Ascending aorta (tissue), 2 donors: ENCODE measurements at regions not wholly inside any gene's neighbourhood (a gene's known extent, or its start where the extent isn't known, plus 50 kb on each side); places are given as distances from the start of the nearest gene placed in this dataset.

Source experiments
- DNase-seq, 2 donors: peaks; one replicate each; pipeline ENCODE4 v3.0.0-alpha.2; 2019; ENCODE audit warnings: low spot score in 2 of 2
- H3K27ac ChIP-seq, 2 donors: fragments of 200-600 bp; sonication (generic); one replicate each; pipeline ENCODE4 v1.5.1; 2016 to 2017; ENCODE audit warnings: mild to moderate bottlenecking in 1 of 2
- H3K27me3 ChIP-seq: fragments of 200-600 bp; sonication (generic); one replicate; pipeline ENCODE4 v1.5.1; 2017
- H3K36me3 ChIP-seq, 2 donors: fragments of 200-600 bp; sonication (generic); one replicate each; pipeline ENCODE4 v1.5.1; 2016
- H3K4me1 ChIP-seq, 2 donors: fragments of 200-600 bp; sonication (generic); one replicate each; pipeline ENCODE4 v1.5.1; 2016 to 2017; ENCODE audit warnings: mild to moderate bottlenecking in 1 of 2
- H3K4me3 ChIP-seq, 2 donors: fragments of 200-600 bp; sonication (generic); one replicate each; pipeline ENCODE4 v1.5.1; 2016 to 2017; ENCODE audit warnings: mild to moderate bottlenecking in 1 of 2
- H3K9me3 ChIP-seq, 2 donors: fragments of 200-600 bp; sonication (generic); one replicate each; pipeline ENCODE4 v1.5.1; 2016
- CTCF ChIP-seq, 3 experiments: fragments of 200-600 bp in 2 of 3; fragments of 450-650 bp in 1 of 3; sonication (generic) in 2 of 3; IDR thresholded peaks; one replicate each; pipeline ENCODE4 v1.5.1; 2016 to 2019; ENCODE audit warnings: antibody characterized with exemption in 3 of 3, mild to moderate bottlenecking in 1 of 3, moderate library complexity in 1 of 3
- intact Hi-C: fragments of 100-400 bp; cut with DNase I; formaldehyde crosslinking; loops from one replicate; pipeline ENCODE4 v1.15.1; 2023

- TF ChIP-seq CTCF (IDR thresholded peaks at IDR 0.05) = no peak
- intact Hi-C loops = loop anchor here (10.0 kb wide), 3 partner anchors 308 to 608 kb away; no protein-coding TSS in a partner anchor
Observed at GRCh38 chr9:81086416-81086815, 602.9 kb downstream of the TLE1 start.

GRCh38 chr9:81083854-81084512 is 605.4 kb downstream of the TLE1 start:
- Histone ChIP-seq H3K9me3 (no peaks in the 10 kb centered on the region), H3K36me3 (no peaks in the 10 kb centered on the region), H3K4me3 (no peak overlapping the region), H3K27ac (no peak overlapping the region), H3K27me3 (no peaks in the 10 kb centered on the region), H3K4me1 (peaks cover 0 to 16% of the 10 kb centered on the region in 2 donors)
- DNase-seq = no peak
- no peak for TF ChIP-seq CTCF (IDR thresholded peaks at IDR 0.05)
- intact Hi-C loops = loop anchor here (10.0 kb wide), 3 partner anchors 311 to 611 kb away; no protein-coding TSS in a partner anchor

More at GRCh38 chr9:81086416-81086815, 602.9 kb downstream of the TLE1 start:
- Histone ChIP-seq H3K27me3 (no peaks in the 10 kb centered on the region), H3K9me3 (no peaks in the 10 kb centered on the region), H3K4me1 (peaks cover 0 to 16% of the 10 kb centered on the region in 2 donors), H3K36me3 (no peaks in the 10 kb centered on the region), H3K27ac (no peak overlapping the region), H3K4me3 (no peak overlapping the region)
- DNase-seq = no peak

GRCh38 chr9:81083067-81083466 is 606.3 kb downstream of the TLE1 start:
- no peak overlapping the region for H3K27ac ChIP-seq
- DNase-seq = no peak
- intact Hi-C loops = loop anchor here (10.0 kb wide), 3 partner anchors 312 to 612 kb away; no protein-coding TSS in a partner anchor

GRCh38 chr9:81082221-81082620 is 607.1 kb downstream of the TLE1 start:
- Histone ChIP-seq H3K9me3 (no peaks in the 10 kb centered on the region), H3K27me3 (no peaks in the 10 kb centered on the region), H3K27ac (no peak overlapping the region), H3K36me3 (no peaks in the 10 kb centered on the region), H3K4me3 (no peak overlapping the region), H3K4me1 (peaks cover 0 to 16% of the 10 kb centered on the region in 2 donors)
- intact Hi-C loops = loop anchor here (10.0 kb wide), 3 partner anchors 313 to 613 kb away; no protein-coding TSS in a partner anchor
- no peak for DNase-seq
- no peak for TF ChIP-seq CTCF (IDR thresholded peaks at IDR 0.05)

More at GRCh38 chr9:81083067-81083466, 606.3 kb downstream of the TLE1 start:
- Histone ChIP-seq H3K4me1 (peaks cover 0 to 16% of the 10 kb centered on the region in 2 donors), H3K27me3 (no peaks in the 10 kb centered on the region), H3K9me3 (no peaks in the 10 kb centered on the region), H3K4me3 (no peak overlapping the region), H3K36me3 (no peaks in the 10 kb centered on the region)
- peak in 2 of 3 experiments; percentile 13 to 14 for TF ChIP-seq CTCF (IDR thresholded peaks at IDR 0.05)

- Histone ChIP-seq H3K4me3 (no peak overlapping the region), H3K4me1 (peaks cover 0 to 16% of the 10 kb centered on the region in 2 donors), H3K9me3 (no peaks in the 10 kb centered on the region), H3K36me3 (no peaks in the 10 kb centered on the region), H3K27ac (no peak overlapping the region), H3K27me3 (no peaks in the 10 kb centered on the region)
- no peak for TF ChIP-seq CTCF (IDR thresholded peaks at IDR 0.05)
- intact Hi-C loops = loop anchor here (10.0 kb wide), 3 partner anchors 314 to 614 kb away; no protein-coding TSS in a partner anchor
- DNase-seq = no peak
Observed at GRCh38 chr9:81080900-81081299, 608.4 kb downstream of the TLE1 start.
